Neural progenitor cell (in vitro differentiated cells): ENCODE measurements at regions not wholly inside any gene's neighbourhood (a gene's known extent, or its start where the extent isn't known, plus 50 kb on each side); places are given as distances from the start of the nearest gene placed in this dataset.
A peak's percentile ranks its signal among the peaks of the same experiment; 100 is the strongest.

Experiments
- DNase-seq: peaks from one replicate; pipeline ENCODE4 v3.0.0-alpha.2; 2016; ENCODE audit warnings: low spot score
- H2AFZ ChIP-seq: fragments of 200-600 bp; sonication (generic); replicated peaks from 2 replicates; pipeline ENCODE4 v1.6.1; 2016; ENCODE audit warnings: antibody characterized with exemption
- H3F3A ChIP-seq: fragments of 200-600 bp; sonication (generic); 2 replicates; pipeline ENCODE4 v1.6.1; 2016; ENCODE audit warnings: antibody characterized with exemption, low read depth
- H3K27ac ChIP-seq: fragments of 200-600 bp; sonication (generic); 2 replicates; pipeline ENCODE4 v1.5.1; 2016; ENCODE audit warnings: mild to moderate bottlenecking
- H3K27me3 ChIP-seq: fragments of 200-600 bp; sonication (generic); 2 replicates; pipeline ENCODE4 v1.6.1; 2016; ENCODE audit warnings: mild to moderate bottlenecking, moderate library complexity
- H3K36me3 ChIP-seq: fragments of 200-600 bp; sonication (generic); 2 replicates; pipeline ENCODE4 v1.5.1; 2016
- H3K4me1 ChIP-seq: fragments of 200-600 bp; sonication (generic); 2 replicates; pipeline ENCODE4 v1.6.1; 2016; ENCODE audit warnings: mixed run types
- H3K4me2 ChIP-seq: fragments of 200-600 bp; sonication (generic); 2 replicates; pipeline ENCODE4 v1.6.1; 2016
- H3K4me3 ChIP-seq: fragments of 200-600 bp; sonication (generic); 2 replicates; pipeline ENCODE4 v1.5.1; 2016
- H3K79me2 ChIP-seq: fragments of 200-600 bp; sonication (generic); 2 replicates; pipeline ENCODE4 v1.6.1; 2016; ENCODE audit warnings: low read depth
- H3K9ac ChIP-seq: fragments of 200-600 bp; sonication (generic); 2 replicates; pipeline ENCODE4 v1.6.1; 2016
- H3K9me3 ChIP-seq: fragments of 200-600 bp; sonication (generic); 2 replicates; pipeline ENCODE4 v1.5.1; 2016; ENCODE audit warnings: low read depth
- H4K20me1 ChIP-seq: fragments of 200-600 bp; sonication (generic); 2 replicates; pipeline ENCODE4 v1.6.1; 2016; ENCODE audit warnings: low read depth
- H3K27ac Mint-ChIP-seq: 3 replicates; pipeline ENCODE4 v1.8.0; 2021; ENCODE audit warnings: mixed read lengths
- H3K27me3 Mint-ChIP-seq: 2 replicates; pipeline ENCODE4 v1.8.0; 2022; ENCODE audit warnings: low read depth, mild to moderate bottlenecking, inconsistent platforms, moderate library complexity, mixed read lengths; ENCODE audit not compliant: insufficient read depth
- H3K36me3 Mint-ChIP-seq: 3 replicates; pipeline ENCODE4 v1.8.0; 2021; ENCODE audit warnings: mixed read lengths
- H3K4me1 Mint-ChIP-seq: 3 replicates; pipeline ENCODE4 v1.8.0; 2021; ENCODE audit warnings: mixed read lengths
- H3K4me3 Mint-ChIP-seq: 3 replicates; pipeline ENCODE4 v1.8.0; 2021; ENCODE audit warnings: mild to moderate bottlenecking, moderate library complexity, mixed read lengths
- H3K9me3 Mint-ChIP-seq: 3 replicates; pipeline ENCODE4 v1.8.0; 2020; ENCODE audit warnings: mixed read lengths
- EZH2 ChIP-seq: fragments of 200-600 bp; sonication (generic); IDR thresholded peaks from 2 replicates; pipeline ENCODE4 v1.6.1; 2017; ENCODE audit warnings: antibody characterized with exemption, mild to moderate bottlenecking, moderate library complexity
- EZH2phosphoT487 ChIP-seq: fragments of 200-600 bp; sonication (generic); IDR thresholded peaks from 2 replicates; pipeline ENCODE4 v1.6.1; 2017; ENCODE audit warnings: antibody characterized with exemption
- TF ChIP-seq, protein P1 (sequence below): fragments of 200-600 bp; sonication (generic); IDR thresholded peaks from 2 replicates; pipeline ENCODE4 v1.5.1; 2017; ENCODE audit warnings: antibody characterized with exemption, mild to moderate bottlenecking

DNA sequence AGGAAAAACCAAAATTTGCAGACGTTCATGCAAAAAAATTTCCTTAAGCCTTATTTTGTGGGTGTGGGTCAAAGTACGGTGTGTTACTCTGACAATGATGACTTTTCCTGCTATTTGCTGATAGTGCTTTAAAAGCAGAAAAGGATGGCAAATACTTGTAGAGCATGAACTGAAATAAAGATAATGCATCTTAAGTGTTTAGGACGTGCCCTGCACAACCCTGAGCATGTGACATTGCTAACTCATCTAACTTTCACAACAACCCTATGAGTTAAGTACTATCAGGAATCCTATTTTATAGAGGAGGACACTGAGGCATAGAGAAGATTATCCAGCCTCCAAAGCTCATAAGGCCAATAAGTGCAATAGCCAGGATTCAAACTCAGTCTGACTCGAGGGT, 143.3 kb downstream of the RNF152 start:
- Mint-ChIP-seq H3K36me3 (no peaks in the 10 kb centered on the region), H3K27me3 (peaks cover 11% of the 10 kb centered on the region), H3K27ac (no peak overlapping the region), H3K4me3 (no peak overlapping the region), H3K9me3 (peaks cover 2% of the 10 kb centered on the region), H3K4me1 (peaks cover 21% of the 10 kb centered on the region)
- Histone ChIP-seq H3K9me3 (no peaks in the 10 kb centered on the region), H3K4me1 (peaks cover 16% of the 10 kb centered on the region), H3K4me2 (no peak overlapping the region), H3K27me3 (no peaks in the 10 kb centered on the region), H2AFZ (no peak overlapping the region), H3K9ac (no peak overlapping the region), H3F3A (no peaks in the 10 kb centered on the region), H3K36me3 (no peaks in the 10 kb centered on the region), H3K79me2 (no peaks in the 10 kb centered on the region), H4K20me1 (no peaks in the 10 kb centered on the region), H3K27ac (no peak overlapping the region), H3K4me3 (no peak overlapping the region)
- TF ChIP-seq EZH2: no peak
- TF ChIP-seq EZH2phosphoT487: no peak
- TF ChIP-seq, protein P1, sequence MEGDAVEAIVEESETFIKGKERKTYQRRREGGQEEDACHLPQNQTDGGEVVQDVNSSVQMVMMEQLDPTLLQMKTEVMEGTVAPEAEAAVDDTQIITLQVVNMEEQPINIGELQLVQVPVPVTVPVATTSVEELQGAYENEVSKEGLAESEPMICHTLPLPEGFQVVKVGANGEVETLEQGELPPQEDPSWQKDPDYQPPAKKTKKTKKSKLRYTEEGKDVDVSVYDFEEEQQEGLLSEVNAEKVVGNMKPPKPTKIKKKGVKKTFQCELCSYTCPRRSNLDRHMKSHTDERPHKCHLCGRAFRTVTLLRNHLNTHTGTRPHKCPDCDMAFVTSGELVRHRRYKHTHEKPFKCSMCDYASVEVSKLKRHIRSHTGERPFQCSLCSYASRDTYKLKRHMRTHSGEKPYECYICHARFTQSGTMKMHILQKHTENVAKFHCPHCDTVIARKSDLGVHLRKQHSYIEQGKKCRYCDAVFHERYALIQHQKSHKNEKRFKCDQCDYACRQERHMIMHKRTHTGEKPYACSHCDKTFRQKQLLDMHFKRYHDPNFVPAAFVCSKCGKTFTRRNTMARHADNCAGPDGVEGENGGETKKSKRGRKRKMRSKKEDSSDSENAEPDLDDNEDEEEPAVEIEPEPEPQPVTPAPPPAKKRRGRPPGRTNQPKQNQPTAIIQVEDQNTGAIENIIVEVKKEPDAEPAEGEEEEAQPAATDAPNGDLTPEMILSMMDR: no peak
- DNase-seq: no peak

DNA sequence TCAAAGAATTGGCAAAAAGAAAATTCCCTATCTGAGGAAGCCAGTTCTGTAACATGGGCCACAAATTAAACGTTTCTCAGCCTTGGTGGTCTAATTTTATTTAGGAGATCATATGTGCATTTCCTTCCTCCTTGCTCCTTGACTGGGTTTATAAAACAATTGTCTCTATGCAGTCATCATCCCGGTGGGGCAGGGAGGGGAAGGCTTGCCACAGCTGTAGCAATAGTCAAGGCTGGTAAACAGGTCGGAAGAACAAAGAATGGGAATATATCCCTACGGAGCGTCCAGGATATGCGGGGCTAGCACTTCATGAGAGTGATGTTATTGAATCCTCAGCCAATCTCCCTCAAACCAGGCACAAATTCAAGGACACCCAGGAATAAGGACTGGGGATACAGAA, 143.8 kb downstream of the RNF152 start:
- H3K27me3 Mint-ChIP-seq: peaks cover 11% of the 10 kb centered on the region
- H3F3A ChIP-seq: no peaks in the 10 kb centered on the region
- TF ChIP-seq EZH2phosphoT487 (no peak), EZH2 (no peak)
- TF ChIP-seq, protein P1: no peak
- H3K36me3 Mint-ChIP-seq: no peaks in the 10 kb centered on the region
- H3K36me3 ChIP-seq: no peaks in the 10 kb centered on the region
- no peak overlapping the region for H3K27ac Mint-ChIP-seq
- no peaks in the 10 kb centered on the region for H3K9me3 ChIP-seq
- no peak overlapping the region for H3K4me2 ChIP-seq
- no peaks in the 10 kb centered on the region for H4K20me1 ChIP-seq
- DNase-seq: no peak
- peaks cover 18% of the 10 kb centered on the region for H3K4me1 Mint-ChIP-seq
- no peak overlapping the region for H3K9ac ChIP-seq
- H3K27me3 ChIP-seq: no peaks in the 10 kb centered on the region
- H3K27ac ChIP-seq: no peak overlapping the region
- no peak overlapping the region for H3K4me3 ChIP-seq
- H3K79me2 ChIP-seq: no peaks in the 10 kb centered on the region
- no peak overlapping the region for H3K4me3 Mint-ChIP-seq
- peaks cover 16% of the 10 kb centered on the region for H3K4me1 ChIP-seq
- H3K9me3 Mint-ChIP-seq: peaks cover 2% of the 10 kb centered on the region
- H2AFZ ChIP-seq: no peak overlapping the region

DNA sequence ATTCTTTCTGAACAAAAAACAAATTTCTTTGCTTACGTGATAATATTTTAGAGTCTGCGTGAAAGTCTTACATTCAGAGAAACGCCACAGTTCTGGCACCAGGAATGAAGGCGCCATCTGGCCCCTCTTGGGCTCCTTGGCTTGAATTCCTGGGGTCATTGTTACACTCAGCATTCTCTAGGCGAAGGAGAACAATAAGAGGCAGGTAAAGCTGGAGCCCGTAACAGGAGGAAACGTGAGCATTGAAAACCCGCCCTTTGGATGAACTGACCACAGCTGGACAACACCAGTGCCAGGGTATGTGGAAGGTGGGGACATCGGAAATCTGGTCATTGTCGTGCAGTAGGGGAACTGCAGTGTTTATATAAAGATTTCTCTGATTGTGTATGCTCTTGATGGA, 144.8 kb downstream of the RNF152 start:
- no peak overlapping the region for H3K4me3 Mint-ChIP-seq
- H3K4me2 ChIP-seq: peak overlapping the region; percentile 7
- no peak overlapping the region for H3K27ac Mint-ChIP-seq
- H3K4me1 ChIP-seq: peaks cover 7% of the 10 kb centered on the region
- H3K27ac ChIP-seq: no peak overlapping the region
- H3K9me3 Mint-ChIP-seq: peaks cover 2% of the 10 kb centered on the region
- no peak overlapping the region for H3K9ac ChIP-seq
- no peaks in the 10 kb centered on the region for H3K27me3 ChIP-seq
- no peak for TF ChIP-seq EZH2phosphoT487
- no peak for TF ChIP-seq EZH2
- TF ChIP-seq, protein P1: no peak
- no peak overlapping the region for H2AFZ ChIP-seq
- H3K36me3 ChIP-seq: no peaks in the 10 kb centered on the region
- no peaks in the 10 kb centered on the region for H3F3A ChIP-seq
- H3K4me1 Mint-ChIP-seq: peaks cover 14% of the 10 kb centered on the region
- H4K20me1 ChIP-seq: no peaks in the 10 kb centered on the region
- H3K4me3 ChIP-seq: no peak overlapping the region
- peaks cover 14% of the 10 kb centered on the region for H3K27me3 Mint-ChIP-seq
- peak; percentile 52 for DNase-seq
- H3K36me3 Mint-ChIP-seq: no peaks in the 10 kb centered on the region
- no peaks in the 10 kb centered on the region for H3K79me2 ChIP-seq
- no peaks in the 10 kb centered on the region for H3K9me3 ChIP-seq
